Adrenal gland (tissue), 5 donors: ENCODE measurements at regions not wholly inside any gene's neighbourhood (a gene's known extent, or its start where the extent isn't known, plus 50 kb on each side); places are given as distances from the start of the nearest gene placed in this dataset.

Experiments
- CTCF ChIP-seq, 6 experiments: fragments of 450-650 bp in 4 of 6; fragments of 200-600 bp in 2 of 6; sonication (generic) in 1 of 6; IDR thresholded peaks; 1 replicate in 5 of 6; 2 replicates in 1 of 6; pipeline versions ENCODE4 v1.5.1 to v1.8.0; 2016 to 2021; ENCODE audit warnings: antibody characterized with exemption in 6 of 6, mild to moderate bottlenecking in 2 of 6, moderate library complexity in 1 of 6
- POLR2A ChIP-seq, 2 donors: fragments of 450-650 bp; IDR thresholded peaks; one replicate each; pipeline ENCODE4 v1.6.1; 2017; ENCODE audit warnings: antibody characterized with exemption in 2 of 2, mild to moderate bottlenecking in 2 of 2, moderate library complexity in 1 of 2
- donor health status: DM: no; HTN: no; CAD: no.

GRCh38 chr2:19262150-19262549 is 96.3 kb downstream of the OSR1 start:
- TF ChIP-seq POLR2A (IDR thresholded peaks at IDR 0.05), result no peak
- no peak for TF ChIP-seq CTCF (IDR thresholded peaks at IDR 0.05)
